Aorta (tissue), 5 donors: ENCODE measurements at regions not wholly inside any gene's neighbourhood (a gene's known extent, or its start where the extent isn't known, plus 50 kb on each side); places are given as distances from the start of the nearest gene placed in this dataset.
"Not testable (repeated sequence)": the region's sequence is repeated elsewhere in the genome, so short reads cannot be mapped to it uniquely, and the experiment has no call there.

Experiments
- ATAC-seq: fragments of 200-7000 bp; cut with Tn5 transposase; one replicate; pipeline ENCODE4 v1.9.1; 2022; ENCODE audit warnings: moderate library complexity; ENCODE audit not compliant: low FRiP score
- DNase-seq, 2 donors: peaks; one replicate each; pipeline ENCODE4 v3.0.0-alpha.2; 2020
- H3K27ac ChIP-seq, 2 donors: one replicate each; pipeline ENCODE4 v1.5.1; 2013; ENCODE audit warnings: low read length in 2 of 2, mild to moderate bottlenecking in 2 of 2, moderate library complexity in 2 of 2, control low read depth in 1 of 2, inconsistent platforms in 1 of 2, low read depth in 1 of 2
- H3K27me3 ChIP-seq, 2 donors: one replicate each; pipeline ENCODE4 v1.6.1; 2013; ENCODE audit warnings: control low read depth in 1 of 2, low read length in 1 of 2, mild to moderate bottlenecking in 1 of 2, moderate library complexity in 1 of 2; ENCODE audit not compliant: insufficient read depth in 2 of 2, control insufficient read depth in 1 of 2
- H3K36me3 ChIP-seq, 2 donors: one replicate each; pipeline ENCODE4 v1.6.1; 2013; ENCODE audit warnings: control low read depth in 1 of 2, low read length in 1 of 2, mild to moderate bottlenecking in 1 of 2; ENCODE audit not compliant: insufficient read depth in 2 of 2, control insufficient read depth in 1 of 2
- H3K4me1 ChIP-seq, 2 donors: one replicate each; pipeline ENCODE4 v1.6.1; 2013; ENCODE audit warnings: low read length in 2 of 2, control low read depth in 1 of 2, mild to moderate bottlenecking in 1 of 2, moderate library complexity in 1 of 2; ENCODE audit not compliant: insufficient read depth in 2 of 2, control insufficient read depth in 1 of 2
- H3K4me3 ChIP-seq, 2 donors: one replicate each; pipeline ENCODE4 v1.5.1; 2013; ENCODE audit warnings: low read length in 2 of 2, control low read depth in 1 of 2, mild to moderate bottlenecking in 1 of 2
- H3K9me3 ChIP-seq: one replicate; pipeline ENCODE4 v1.6.1; 2013; ENCODE audit warnings: mild to moderate bottlenecking, low read length; ENCODE audit not compliant: control insufficient read depth
- WGBS, 2 donors: extraction: QIAGEN DNeasy Blood & Tissue Kit; methylation state at CpG; one replicate each; pipeline ENCODE4 v1.1.7; 2013; 5-methylcytosine and 5-hydroxymethylcytosine counted together
- intact Hi-C, 2 donors: fragments of 100-400 bp; cut with DNase I; formaldehyde crosslinking; loops; one replicate each; pipeline versions ENCODE4 v1.14.2 to v1.15.0; 2022
- donor health status: healthy with polysubstance abuse.
- donor health status: Bipolar disorder and iron deficiency.
- donor health status: DM: no; HTN: no; CAD: no.
- donor health status: DM: no; HTN: no; CAD: no.
- donor health status: DM: yes; HTN: yes; CAD: no.

GRCh38 chr4:16431866-16432265 lies 205.6 kb upstream of the TAPT1 start:
- DNase-seq (no peak), ATAC-seq (no peak)
- intact Hi-C loops = no loop called here
- no peak overlapping the region for H3K4me3 ChIP-seq
- no peaks in the 10 kb centered on the region for H3K36me3 ChIP-seq
- peaks cover 3% of the 10 kb centered on the region for H3K9me3 ChIP-seq
- no peaks in the 10 kb centered on the region for H3K27me3 ChIP-seq
- H3K4me1 ChIP-seq = no peaks in the 10 kb centered on the region
- no peak overlapping the region for H3K27ac ChIP-seq

DNA sequence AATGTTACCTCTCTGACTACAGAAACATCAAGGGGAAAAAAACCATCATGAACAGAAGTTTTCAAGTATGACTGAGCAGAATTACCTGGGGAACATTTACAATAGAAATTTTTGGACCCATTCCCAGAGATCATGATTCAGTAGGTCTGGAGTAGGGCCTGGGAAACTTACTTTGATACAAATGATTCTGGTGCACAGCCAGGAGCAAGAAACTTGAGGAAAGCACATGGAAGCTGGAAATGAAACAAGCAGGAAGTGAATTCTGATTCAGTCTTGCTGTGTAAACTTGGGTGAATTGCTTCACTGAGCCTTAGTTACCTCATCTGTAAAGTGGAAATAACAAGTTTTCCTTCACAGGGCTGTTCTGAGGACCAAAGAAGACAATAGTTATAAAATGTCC lies 192.5 kb upstream of the TAPT1 start:
- DNase-seq = no peak
- intact Hi-C loops = no loop called here

DNA sequence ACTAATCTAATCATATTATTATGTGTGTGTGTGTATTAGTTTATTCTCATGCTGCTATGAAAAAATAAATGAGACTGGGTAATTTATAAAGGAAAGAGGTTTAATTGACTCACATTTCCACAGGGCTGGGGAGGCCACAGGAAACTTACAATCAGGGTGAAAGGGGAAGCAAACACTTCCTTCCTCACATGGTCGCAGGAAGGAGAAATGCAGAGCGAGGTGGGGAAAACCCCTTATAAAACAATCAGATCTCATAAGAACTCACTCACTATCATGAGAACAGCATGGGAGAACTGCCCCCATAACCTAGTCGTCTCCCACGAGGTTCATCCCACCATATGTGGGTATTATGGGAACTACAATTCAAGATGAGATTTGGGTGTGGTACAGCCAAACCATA lies 190.9 kb upstream of the TAPT1 start:
- WGBS, 2 donors = 85 to 88% methylated on average over 4 of the region's 4 CpGs
- no peak overlapping the region for H3K27ac ChIP-seq
- no peak for DNase-seq
- no peak overlapping the region for H3K4me3 ChIP-seq
- H3K9me3 ChIP-seq = peaks cover 2% of the 10 kb centered on the region
- H3K27me3 ChIP-seq = no peaks in the 10 kb centered on the region
- no peaks in the 10 kb centered on the region for H3K36me3 ChIP-seq
- intact Hi-C loops = no loop called here
- no peak for ATAC-seq
- H3K4me1 ChIP-seq = no peaks in the 10 kb centered on the region

More for the DNA sequence above, 192.5 kb upstream of the TAPT1 start:
- ATAC-seq = no peak
- no peak overlapping the region for H3K27ac ChIP-seq
- no peaks in the 10 kb centered on the region for H3K4me1 ChIP-seq
- H3K36me3 ChIP-seq = no peaks in the 10 kb centered on the region
- H3K27me3 ChIP-seq = no peaks in the 10 kb centered on the region
- H3K9me3 ChIP-seq = peaks cover 2% of the 10 kb centered on the region
- no peak overlapping the region for H3K4me3 ChIP-seq

- Histone ChIP-seq H3K4me1 (no peaks in the 10 kb centered on the region), H3K4me3 (no peak overlapping the region), H3K9me3 (peaks cover 2% of the 10 kb centered on the region), H3K27ac (no peak overlapping the region), H3K27me3 (no peaks in the 10 kb centered on the region), H3K36me3 (no peaks in the 10 kb centered on the region)
- intact Hi-C loops = no loop called here
- DNase-seq (no peak), ATAC-seq (no peak)
Observed at GRCh38 chr4:16416601-16417000, 190.3 kb upstream of the TAPT1 start.

GRCh38 chr4:16415751-16416150 lies 189.5 kb upstream of the TAPT1 start:
- ATAC-seq (no peak), DNase-seq (no peak)
- no peak overlapping the region for H3K4me3 ChIP-seq
- intact Hi-C loops = no loop called here
- H3K27me3 ChIP-seq = no peaks in the 10 kb centered on the region
- H3K27ac ChIP-seq = no peak overlapping the region
- peaks cover under 1% of the 10 kb centered on the region for H3K9me3 ChIP-seq
- no peaks in the 10 kb centered on the region for H3K4me1 ChIP-seq
- H3K36me3 ChIP-seq = no peaks in the 10 kb centered on the region

DNA sequence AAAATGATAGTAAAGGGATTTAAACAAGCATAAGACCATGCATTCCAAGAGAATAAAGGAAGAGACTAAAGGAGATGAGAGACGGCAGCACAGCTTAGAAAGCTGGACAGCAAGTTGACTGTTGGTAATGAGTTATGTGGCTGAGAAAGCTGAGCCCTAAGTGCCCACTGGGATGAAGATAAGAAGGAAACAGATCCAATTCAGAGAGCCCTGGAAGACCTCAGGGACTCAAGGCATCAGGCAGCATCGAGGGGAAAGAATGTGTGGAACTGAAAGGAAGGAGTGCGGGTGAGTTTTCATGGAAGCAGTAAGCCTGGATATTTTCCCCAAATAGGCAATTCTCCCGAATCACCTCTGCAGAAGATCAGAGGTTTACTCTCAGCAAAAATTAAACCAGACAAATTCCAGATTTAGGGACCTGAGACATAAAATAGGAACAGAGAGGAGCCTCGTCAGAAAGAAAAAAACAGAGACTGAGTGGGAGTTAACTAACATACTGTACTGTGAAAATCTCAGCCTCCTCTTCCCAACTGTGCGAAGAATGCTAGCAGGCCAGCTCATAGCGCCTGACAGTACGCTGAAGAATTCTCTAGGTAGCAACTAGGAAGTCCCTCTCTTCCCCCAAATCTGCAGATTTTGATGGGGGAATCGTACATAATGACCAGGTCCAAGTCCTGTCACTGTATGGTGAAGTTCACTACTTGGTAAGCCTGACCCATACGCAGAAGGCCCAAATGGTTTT lies 187.7 kb upstream of the TAPT1 start:
- Histone ChIP-seq H3K27ac (no peak overlapping the region), H3K9me3 (no peaks in the 10 kb centered on the region), H3K36me3 (no peaks in the 10 kb centered on the region), H3K27me3 (no peaks in the 10 kb centered on the region), H3K4me1 (no peaks in the 10 kb centered on the region), H3K4me3 (no peak overlapping the region)
- no peak for DNase-seq
- ATAC-seq = no peak
- WGBS, 2 donors = 57 to 64% methylated on average over 10 of the region's 10 CpGs
- intact Hi-C loops = no loop called here

DNA sequence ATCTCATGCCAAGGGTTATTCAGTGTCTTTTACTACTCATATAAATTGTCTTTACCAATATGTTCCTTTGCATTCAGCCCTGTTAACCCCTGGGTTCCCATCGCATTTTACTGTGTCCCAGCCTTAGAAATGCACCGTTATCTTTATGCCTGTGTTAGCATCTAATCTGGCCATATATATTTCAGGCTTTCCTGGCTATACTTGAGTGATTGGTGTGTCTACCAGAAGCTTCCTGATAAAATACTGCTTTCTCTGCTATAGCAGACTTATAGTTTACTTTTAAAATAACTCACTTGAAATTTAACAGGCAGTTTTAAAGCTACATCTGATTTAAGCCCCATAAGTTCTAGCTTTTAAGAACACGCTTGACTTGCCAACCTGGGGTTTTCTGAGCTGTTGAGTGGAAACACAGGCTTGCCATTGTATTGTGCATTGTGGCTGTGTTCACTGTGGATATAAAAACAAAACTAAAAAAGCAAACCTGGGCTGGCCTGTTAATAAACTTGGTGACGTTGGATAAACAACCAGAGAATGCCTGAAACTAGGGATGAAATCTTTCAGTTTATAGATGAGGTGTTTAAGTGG lies 185.3 kb upstream of the TAPT1 start:
- H3K27me3 ChIP-seq = no peaks in the 10 kb centered on the region
- DNase-seq (no peak), ATAC-seq (no peak)
- intact Hi-C loops = no loop called here
- 30 to 49% methylated on average over 4 of the region's 4 CpGs for WGBS, 2 donors
- H3K4me3 ChIP-seq = no peak overlapping the region
- H3K4me1 ChIP-seq = no peaks in the 10 kb centered on the region
- H3K27ac ChIP-seq = no peak overlapping the region
- no peaks in the 10 kb centered on the region for H3K36me3 ChIP-seq
- H3K9me3 ChIP-seq = no peaks in the 10 kb centered on the region

GRCh38 chr4:16393216-16393615 lies 166.9 kb upstream of the TAPT1 start:
- H3K4me1 ChIP-seq, H3K27me3 ChIP-seq, ATAC-seq, H3K9me3 ChIP-seq, DNase-seq, H3K4me3 ChIP-seq, intact Hi-C loops, H3K36me3 ChIP-seq, H3K27ac ChIP-seq: not testable (repeated sequence)
- whole genome bisulfite sequencing, 2 donors = 85 to 90% methylated on average over 8 to 23 of the region's 32 CpGs

DNA sequence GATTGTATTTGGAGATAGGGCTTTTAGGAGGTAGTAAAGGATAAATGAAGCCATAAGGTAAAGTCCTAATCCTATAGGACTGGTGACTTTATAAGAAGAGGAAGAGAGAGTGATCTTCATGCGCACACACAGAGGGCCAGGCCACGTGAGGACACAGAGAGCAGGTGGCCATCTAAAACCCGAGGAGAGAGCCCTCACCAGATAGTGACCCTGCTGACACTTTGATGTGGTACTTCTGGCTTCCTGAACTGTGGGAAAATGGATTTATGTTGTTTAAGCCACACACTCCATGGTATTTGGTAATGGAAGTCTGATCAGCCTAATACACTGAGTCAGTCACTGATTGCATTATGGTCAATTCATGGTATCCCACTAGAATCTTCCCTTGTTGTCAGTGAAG lies 164.9 kb upstream of the TAPT1 start:
- Histone ChIP-seq H3K27ac (no peak overlapping the region), H3K9me3 (no peaks in the 10 kb centered on the region), H3K27me3 (no peaks in the 10 kb centered on the region), H3K4me1 (no peaks in the 10 kb centered on the region), H3K4me3 (no peak overlapping the region), H3K36me3 (no peaks in the 10 kb centered on the region)
- intact Hi-C loops = no loop called here
- 83 to 84% methylated on average over 3 of the region's 3 CpGs for WGBS, 2 donors
- ATAC-seq (no peak), DNase-seq (no peak)
